Ovary (tissue), 7 donors: ENCODE measurements at regions not wholly inside any gene's neighbourhood (a gene's known extent, or its start where the extent isn't known, plus 50 kb on each side); places are given as distances from the start of the nearest gene placed in this dataset.

Experiments
- DNase-seq, 5 donors: peaks; one replicate each; pipeline ENCODE4 v3.0.0-alpha.2; 2019 to 2020
- H3K27ac ChIP-seq, 2 donors: fragments of 200-600 bp; one replicate each; pipeline versions ENCODE4 v1.5.1 to v1.8.0; 2019 to 2022
- H3K27me3 ChIP-seq: fragments of 200-600 bp; one replicate; pipeline ENCODE4 v1.8.0; 2022
- H3K36me3 ChIP-seq: fragments of 200-600 bp; sonication (generic); one replicate; pipeline ENCODE4 v1.5.1; 2019
- H3K4me1 ChIP-seq: one replicate; pipeline ENCODE4 v1.8.1; 2013; ENCODE audit warnings: mild to moderate bottlenecking, moderate library complexity; ENCODE audit not compliant: insufficient read depth
- H3K4me3 ChIP-seq: fragments of 200-600 bp; sonication (generic); one replicate; pipeline ENCODE4 v1.5.1; 2017
- H3K9me3 ChIP-seq, 2 donors: fragments of 200-600 bp in 1 of 2; sonication (generic) in 1 of 2; one replicate each; pipeline versions ENCODE4 v1.5.1 to v1.8.1; 2013 to 2019; ENCODE audit warnings: mild to moderate bottlenecking in 1 of 2, moderate library complexity in 1 of 2
- CTCF ChIP-seq, 3 donors: fragments of 450-650 bp in 2 of 3; fragments of 200-600 bp in 1 of 3; IDR thresholded peaks; one replicate each; pipeline versions ENCODE4 v1.5.1 to v1.8.0; 2016 to 2022; ENCODE audit warnings: antibody characterized with exemption in 3 of 3, mild to moderate bottlenecking in 1 of 3
- EP300 ChIP-seq: sonication (generic); formaldehyde crosslinking; IDR thresholded peaks from one replicate; pipeline ENCODE4 v1.6.1; 2017; ENCODE audit warnings: antibody characterized with exemption
- POLR2A ChIP-seq: fragments of 450-650 bp; IDR thresholded peaks from one replicate; pipeline ENCODE4 v1.6.1; 2017; ENCODE audit warnings: antibody characterized with exemption, mild to moderate bottlenecking, moderate library complexity
- WGBS, 3 donors: extraction: QIAGEN DNeasy Blood & Tissue Kit in 1 of 3; methylation state at CpG; one replicate each; pipeline versions ENCODE4 v1.1.5 to v1.1.7; 2013 to 2017; 5-methylcytosine and 5-hydroxymethylcytosine counted together
- intact Hi-C, 4 donors: fragments of 100-400 bp; cut with DNase I; formaldehyde crosslinking; loops; one replicate each; pipeline versions ENCODE4 v1.11.0 to v1.15.1; 2022 to 2023
- donor health status: DM: no; HTN: no; CAD: no; lungs with moderate emphysema.
- donor health status: DM: no; HTN: no; CAD: no.
- donor health status: Bipolar disorder and iron deficiency.
- donor health status: DM: no; HTN: no; CAD: no.
- donor health status: DM: yes; HTN: yes; CAD: no.

DNA sequence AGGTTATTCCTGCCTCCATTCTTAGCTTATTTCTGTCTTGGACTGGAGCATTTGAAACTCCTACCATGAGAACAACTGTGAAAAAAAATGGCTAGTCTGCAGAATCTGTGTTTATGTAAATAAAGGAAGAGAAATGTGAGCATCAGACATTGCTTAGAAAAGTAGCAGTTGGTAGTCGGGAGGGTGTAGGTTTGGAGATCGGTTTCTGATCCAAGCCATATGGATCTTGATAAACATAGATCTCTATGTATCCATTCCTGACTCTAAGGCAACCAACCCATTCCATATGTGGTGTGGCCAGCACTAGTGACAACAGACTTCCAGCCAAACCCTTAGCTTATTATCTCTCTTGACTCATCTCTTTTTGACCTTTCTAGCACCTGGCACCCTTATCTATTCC lies 127.1 kb downstream of the NMUR2 start:
- DNase-seq, result no peak
- no peaks in the 10 kb centered on the region for H3K4me1 ChIP-seq
- H3K27ac ChIP-seq, result no peak overlapping the region
- no peak for TF ChIP-seq EP300
- no peak for TF ChIP-seq CTCF (IDR thresholded peaks at IDR 0.05)
- TF ChIP-seq POLR2A, result no peak
- 47 to 67% (median 56%) methylated on average over 2 of the region's 2 CpGs for WGBS, 3 donors
- no peaks in the 10 kb centered on the region for H3K27me3 ChIP-seq
- H3K4me3 ChIP-seq, result no peak overlapping the region
- no peaks in the 10 kb centered on the region for H3K36me3 ChIP-seq
- no peaks in the 10 kb centered on the region for H3K9me3 ChIP-seq
- intact Hi-C loops, result no loop called here

GRCh38 chr5:152274224-152274623 lies 130.9 kb downstream of the NMUR2 start:
- 9 to 16% (median 15%) methylated on average over 2 of the region's 2 CpGs for WGBS, 3 donors
- Histone ChIP-seq H3K9me3 (no peaks in the 10 kb centered on the region), H3K27ac (no peak overlapping the region), H3K27me3 (no peaks in the 10 kb centered on the region), H3K4me3 (no peak overlapping the region), H3K4me1 (no peaks in the 10 kb centered on the region), H3K36me3 (no peaks in the 10 kb centered on the region)
- intact Hi-C loops, result no loop called here
- DNase-seq, result no peak
- TF ChIP-seq POLR2A (no peak), EP300 (no peak), CTCF (IDR thresholded peaks at IDR 0.05) (no peak)

GRCh38 chr5:152271420-152271819 lies 133.7 kb downstream of the NMUR2 start:
- WGBS, 3 donors, result 40 to 45% (median 42%) methylated on average over 5 of the region's 5 CpGs
- DNase-seq, result peak in 2 of 5 donors; percentile 19 to 20
- intact Hi-C loops, result no loop called here

DNA sequence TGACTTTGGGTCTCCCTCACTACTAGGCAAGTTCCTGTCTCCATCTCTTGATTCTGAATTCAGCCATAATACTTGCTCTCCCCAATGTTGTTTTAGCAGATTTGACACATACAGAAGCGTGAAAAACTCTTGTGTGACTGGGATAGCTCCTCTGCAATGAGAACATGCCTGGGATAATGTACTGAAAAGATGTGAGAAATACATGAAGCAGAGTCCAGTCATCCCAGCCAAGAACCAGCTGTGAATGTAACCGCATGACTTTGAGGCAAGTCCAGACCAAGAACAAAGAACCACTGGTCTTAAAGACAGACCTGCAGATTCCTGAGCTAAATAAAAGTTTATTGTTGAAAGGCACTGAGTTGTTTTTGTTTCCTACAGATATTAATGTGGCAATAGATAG lies 135.0 kb downstream of the NMUR2 start:
- H3K36me3 ChIP-seq, result no peaks in the 10 kb centered on the region
- no peaks in the 10 kb centered on the region for H3K4me1 ChIP-seq
- no peak for DNase-seq
- intact Hi-C loops, result no loop called here
- TF ChIP-seq EP300 (no peak), POLR2A (no peak), CTCF (IDR thresholded peaks at IDR 0.05) (no peak)
- H3K27ac ChIP-seq, result no peak overlapping the region
- no peaks in the 10 kb centered on the region for H3K27me3 ChIP-seq
- 42 to 57% (median 53%) methylated on average over 2 of the region's 2 CpGs for WGBS, 3 donors
- H3K4me3 ChIP-seq, result no peak overlapping the region
- no peaks in the 10 kb centered on the region for H3K9me3 ChIP-seq

More at GRCh38 chr5:152271420-152271819, 133.7 kb downstream of the NMUR2 start:
- Histone ChIP-seq H3K4me3 (no peak overlapping the region), H3K27me3 (no peaks in the 10 kb centered on the region), H3K36me3 (no peaks in the 10 kb centered on the region), H3K4me1 (no peaks in the 10 kb centered on the region), H3K9me3 (no peaks in the 10 kb centered on the region), H3K27ac (no peak overlapping the region)
- TF ChIP-seq CTCF (IDR thresholded peaks at IDR 0.05) (peak in 1 of 3 donors; percentile 12), EP300 (no peak), POLR2A (no peak)

DNA sequence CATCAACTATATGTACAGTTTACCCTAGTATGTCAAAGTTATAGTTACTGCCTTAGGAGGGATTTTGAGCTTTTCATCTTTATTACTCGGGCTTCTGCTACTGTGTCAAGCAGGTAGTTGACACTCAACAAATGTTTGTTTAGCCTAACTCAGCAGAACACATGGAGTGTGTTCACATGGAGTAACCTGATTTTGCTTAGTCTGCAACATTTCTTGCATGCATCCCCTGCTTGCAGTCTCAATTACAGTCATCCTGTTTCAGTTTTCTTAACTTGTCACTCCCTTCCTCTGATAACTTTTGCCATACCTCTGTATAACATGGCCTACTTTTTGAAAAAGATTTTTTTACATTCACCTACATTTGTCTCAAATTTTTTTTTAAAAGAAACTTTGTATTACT lies 135.5 kb downstream of the NMUR2 start:
- no peak for DNase-seq
- Histone ChIP-seq H3K27me3 (no peaks in the 10 kb centered on the region), H3K36me3 (no peaks in the 10 kb centered on the region), H3K4me3 (no peak overlapping the region), H3K4me1 (peaks cover under 1% of the 10 kb centered on the region), H3K9me3 (no peaks in the 10 kb centered on the region), H3K27ac (no peak overlapping the region)
- TF ChIP-seq POLR2A, result no peak
- TF ChIP-seq CTCF (IDR thresholded peaks at IDR 0.05), result no peak
- no peak for TF ChIP-seq EP300
- 76 to 95% (median 79%) methylated on average over 1 of the region's 1 CpG for WGBS, 3 donors
- intact Hi-C loops, result no loop called here
